K562 (cell line): ENCODE measurements at regions not wholly inside any gene's neighbourhood (a gene's known extent, or its start where the extent isn't known, plus 50 kb on each side); places are given as distances from the start of the nearest gene placed in this dataset.

Source experiments
- CHD2 ChIP-seq: IDR thresholded peaks from 2 replicates; pipeline ENCODE4 v1.6.1; 2011; ENCODE audit warnings: low read depth, low read length
- ILF3 ChIP-seq: fragments of 450-650 bp; IDR thresholded peaks from 2 replicates; pipeline ENCODE4 v1.6.1; 2018; ENCODE audit warnings: antibody characterized with exemption, mild to moderate bottlenecking, moderate library complexity, borderline replicate concordance
- SPI1 ChIP-seq: IDR thresholded peaks from 2 replicates; pipeline ENCODE4 v1.6.1; 2011; ENCODE audit warnings: low read depth, low read length, control low read depth, borderline replicate concordance
- STAT5B ChIP-seq: fragments of 250-450 bp; sonication (Bioruptor Pico); IDR thresholded peaks from 2 replicates; pipeline ENCODE4 v1.8.0; 2021; ENCODE audit warnings: mild to moderate bottlenecking, inconsistent platforms
- ZNF224 ChIP-seq: sonication (generic); formaldehyde crosslinking; IDR thresholded peaks from 2 replicates; pipeline ENCODE4 v1.8.0; 2022; ENCODE audit warnings: mild to moderate bottlenecking, missing genetic modification reagents
- ZNF24 ChIP-seq: fragments of 450-650 bp; IDR thresholded peaks from 2 replicates; pipeline ENCODE4 v1.6.1; 2016
- ZNF699 ChIP-seq: fragments of 250-450 bp; sonication (Bioruptor Pico); IDR thresholded peaks from 2 replicates; pipeline ENCODE4 v1.8.0; 2021; ENCODE audit warnings: mild to moderate bottlenecking, moderate library complexity; ENCODE audit not compliant: insufficient replicate concordance
- TF ChIP-seq, protein P1 (sequence below): sonication (generic); formaldehyde crosslinking; IDR thresholded peaks from 2 replicates; pipeline ENCODE4 v1.8.0; 2022; ENCODE audit warnings: missing genetic modification reagents, mild to moderate bottlenecking, borderline replicate concordance
- TF ChIP-seq, protein P2 (sequence below): fragments of 250-450 bp; sonication (Bioruptor Pico); IDR thresholded peaks from 2 replicates; pipeline ENCODE4 v1.4.0; 2020
- TF ChIP-seq, protein P3 (sequence below): fragments of 200-800 bp; sonication (Bioruptor generic); IDR thresholded peaks from 2 replicates; pipeline ENCODE4 v1.6.1; 2016; ENCODE audit warnings: missing genetic modification characterization, missing compliant biosample characterization
- TF ChIP-seq, protein P4 (sequence below): fragments of 250-450 bp; sonication (Bioruptor Pico); IDR thresholded peaks from 2 replicates; pipeline ENCODE4 v1.9.0; 2021; ENCODE audit warnings: mild to moderate bottlenecking, inconsistent platforms

DNA sequence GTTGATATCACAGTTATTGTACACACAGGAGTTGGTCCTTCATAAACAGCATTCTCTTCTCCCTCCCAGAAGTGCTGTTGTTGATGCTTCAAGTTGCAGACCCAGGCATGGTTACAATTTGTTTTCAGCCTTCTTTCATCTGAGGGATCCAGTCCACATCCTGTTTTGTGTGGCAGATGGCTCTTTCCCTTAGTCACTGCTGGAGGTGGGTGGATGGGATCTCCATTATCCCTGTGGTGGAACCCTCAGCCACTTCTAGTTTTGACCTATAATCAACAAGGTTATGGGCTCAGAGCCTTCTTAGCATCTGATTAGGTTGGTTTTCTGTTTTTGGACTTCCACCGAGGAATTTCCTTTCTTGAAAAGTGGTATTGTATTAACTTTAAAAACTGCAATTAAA is 214.2 kb downstream of the SH2D4B start (continued):
- TF ChIP-seq, protein P1, sequence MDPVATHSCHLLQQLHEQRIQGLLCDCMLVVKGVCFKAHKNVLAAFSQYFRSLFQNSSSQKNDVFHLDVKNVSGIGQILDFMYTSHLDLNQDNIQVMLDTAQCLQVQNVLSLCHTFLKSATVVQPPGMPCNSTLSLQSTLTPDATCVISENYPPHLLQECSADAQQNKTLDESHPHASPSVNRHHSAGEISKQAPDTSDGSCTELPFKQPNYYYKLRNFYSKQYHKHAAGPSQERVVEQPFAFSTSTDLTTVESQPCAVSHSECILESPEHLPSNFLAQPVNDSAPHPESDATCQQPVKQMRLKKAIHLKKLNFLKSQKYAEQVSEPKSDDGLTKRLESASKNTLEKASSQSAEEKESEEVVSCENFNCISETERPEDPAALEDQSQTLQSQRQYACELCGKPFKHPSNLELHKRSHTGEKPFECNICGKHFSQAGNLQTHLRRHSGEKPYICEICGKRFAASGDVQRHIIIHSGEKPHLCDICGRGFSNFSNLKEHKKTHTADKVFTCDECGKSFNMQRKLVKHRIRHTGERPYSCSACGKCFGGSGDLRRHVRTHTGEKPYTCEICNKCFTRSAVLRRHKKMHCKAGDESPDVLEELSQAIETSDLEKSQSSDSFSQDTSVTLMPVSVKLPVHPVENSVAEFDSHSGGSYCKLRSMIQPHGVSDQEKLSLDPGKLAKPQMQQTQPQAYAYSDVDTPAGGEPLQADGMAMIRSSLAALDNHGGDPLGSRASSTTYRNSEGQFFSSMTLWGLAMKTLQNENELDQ (CRISPR knock-in tag): no peak
- TF ChIP-seq ZNF24 (no peak), CHD2 (no peak), STAT5B (CRISPR knock-in tag) (no peak), SPI1 (0 out of 2 replicates have a peak, but pooled peaks have one; percentile 50), ZNF699 (CRISPR knock-in tag) (no peak), ZNF224 (CRISPR knock-in tag) (no peak), ILF3 (no peak)
- TF ChIP-seq, protein P2, sequence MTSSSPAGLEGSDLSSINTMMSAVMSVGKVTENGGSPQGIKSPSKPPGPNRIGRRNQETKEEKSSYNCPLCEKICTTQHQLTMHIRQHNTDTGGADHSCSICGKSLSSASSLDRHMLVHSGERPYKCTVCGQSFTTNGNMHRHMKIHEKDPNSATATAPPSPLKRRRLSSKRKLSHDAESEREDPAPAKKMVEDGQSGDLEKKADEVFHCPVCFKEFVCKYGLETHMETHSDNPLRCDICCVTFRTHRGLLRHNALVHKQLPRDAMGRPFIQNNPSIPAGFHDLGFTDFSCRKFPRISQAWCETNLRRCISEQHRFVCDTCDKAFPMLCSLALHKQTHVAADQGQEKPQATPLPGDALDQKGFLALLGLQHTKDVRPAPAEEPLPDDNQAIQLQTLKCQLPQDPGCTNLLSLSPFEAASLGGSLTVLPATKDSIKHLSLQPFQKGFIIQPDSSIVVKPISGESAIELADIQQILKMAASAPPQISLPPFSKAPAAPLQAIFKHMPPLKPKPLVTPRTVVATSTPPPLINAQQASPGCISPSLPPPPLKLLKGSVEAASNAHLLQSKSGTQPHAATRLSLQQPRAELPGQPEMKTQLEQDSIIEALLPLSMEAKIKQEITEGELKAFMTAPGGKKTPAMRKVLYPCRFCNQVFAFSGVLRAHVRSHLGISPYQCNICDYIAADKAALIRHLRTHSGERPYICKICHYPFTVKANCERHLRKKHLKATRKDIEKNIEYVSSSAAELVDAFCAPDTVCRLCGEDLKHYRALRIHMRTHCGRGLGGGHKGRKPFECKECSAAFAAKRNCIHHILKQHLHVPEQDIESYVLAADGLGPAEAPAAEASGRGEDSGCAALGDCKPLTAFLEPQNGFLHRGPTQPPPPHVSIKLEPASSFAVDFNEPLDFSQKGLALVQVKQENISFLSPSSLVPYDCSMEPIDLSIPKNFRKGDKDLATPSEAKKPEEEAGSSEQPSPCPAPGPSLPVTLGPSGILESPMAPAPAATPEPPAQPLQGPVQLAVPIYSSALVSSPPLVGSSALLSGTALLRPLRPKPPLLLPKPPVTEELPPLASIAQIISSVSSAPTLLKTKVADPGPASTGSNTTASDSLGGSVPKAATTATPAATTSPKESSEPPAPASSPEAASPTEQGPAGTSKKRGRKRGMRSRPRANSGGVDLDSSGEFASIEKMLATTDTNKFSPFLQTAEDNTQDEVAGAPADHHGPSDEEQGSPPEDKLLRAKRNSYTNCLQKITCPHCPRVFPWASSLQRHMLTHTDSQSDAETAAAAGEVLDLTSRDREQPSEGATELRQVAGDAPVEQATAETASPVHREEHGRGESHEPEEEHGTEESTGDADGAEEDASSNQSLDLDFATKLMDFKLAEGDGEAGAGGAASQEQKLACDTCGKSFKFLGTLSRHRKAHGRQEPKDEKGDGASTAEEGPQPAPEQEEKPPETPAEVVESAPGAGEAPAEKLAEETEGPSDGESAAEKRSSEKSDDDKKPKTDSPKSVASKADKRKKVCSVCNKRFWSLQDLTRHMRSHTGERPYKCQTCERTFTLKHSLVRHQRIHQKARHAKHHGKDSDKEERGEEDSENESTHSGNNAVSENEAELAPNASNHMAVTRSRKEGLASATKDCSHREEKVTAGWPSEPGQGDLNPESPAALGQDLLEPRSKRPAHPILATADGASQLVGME (CRISPR knock-in tag): no peak
- TF ChIP-seq, protein P3, sequence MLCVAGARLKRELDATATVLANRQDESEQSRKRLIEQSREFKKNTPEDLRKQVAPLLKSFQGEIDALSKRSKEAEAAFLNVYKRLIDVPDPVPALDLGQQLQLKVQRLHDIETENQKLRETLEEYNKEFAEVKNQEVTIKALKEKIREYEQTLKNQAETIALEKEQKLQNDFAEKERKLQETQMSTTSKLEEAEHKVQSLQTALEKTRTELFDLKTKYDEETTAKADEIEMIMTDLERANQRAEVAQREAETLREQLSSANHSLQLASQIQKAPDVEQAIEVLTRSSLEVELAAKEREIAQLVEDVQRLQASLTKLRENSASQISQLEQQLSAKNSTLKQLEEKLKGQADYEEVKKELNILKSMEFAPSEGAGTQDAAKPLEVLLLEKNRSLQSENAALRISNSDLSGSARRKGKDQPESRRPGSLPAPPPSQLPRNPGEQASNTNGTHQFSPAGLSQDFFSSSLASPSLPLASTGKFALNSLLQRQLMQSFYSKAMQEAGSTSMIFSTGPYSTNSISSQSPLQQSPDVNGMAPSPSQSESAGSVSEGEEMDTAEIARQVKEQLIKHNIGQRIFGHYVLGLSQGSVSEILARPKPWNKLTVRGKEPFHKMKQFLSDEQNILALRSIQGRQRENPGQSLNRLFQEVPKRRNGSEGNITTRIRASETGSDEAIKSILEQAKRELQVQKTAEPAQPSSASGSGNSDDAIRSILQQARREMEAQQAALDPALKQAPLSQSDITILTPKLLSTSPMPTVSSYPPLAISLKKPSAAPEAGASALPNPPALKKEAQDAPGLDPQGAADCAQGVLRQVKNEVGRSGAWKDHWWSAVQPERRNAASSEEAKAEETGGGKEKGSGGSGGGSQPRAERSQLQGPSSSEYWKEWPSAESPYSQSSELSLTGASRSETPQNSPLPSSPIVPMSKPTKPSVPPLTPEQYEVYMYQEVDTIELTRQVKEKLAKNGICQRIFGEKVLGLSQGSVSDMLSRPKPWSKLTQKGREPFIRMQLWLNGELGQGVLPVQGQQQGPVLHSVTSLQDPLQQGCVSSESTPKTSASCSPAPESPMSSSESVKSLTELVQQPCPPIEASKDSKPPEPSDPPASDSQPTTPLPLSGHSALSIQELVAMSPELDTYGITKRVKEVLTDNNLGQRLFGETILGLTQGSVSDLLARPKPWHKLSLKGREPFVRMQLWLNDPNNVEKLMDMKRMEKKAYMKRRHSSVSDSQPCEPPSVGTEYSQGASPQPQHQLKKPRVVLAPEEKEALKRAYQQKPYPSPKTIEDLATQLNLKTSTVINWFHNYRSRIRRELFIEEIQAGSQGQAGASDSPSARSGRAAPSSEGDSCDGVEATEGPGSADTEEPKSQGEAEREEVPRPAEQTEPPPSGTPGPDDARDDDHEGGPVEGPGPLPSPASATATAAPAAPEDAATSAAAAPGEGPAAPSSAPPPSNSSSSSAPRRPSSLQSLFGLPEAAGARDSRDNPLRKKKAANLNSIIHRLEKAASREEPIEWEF (CRISPR knock-in tag): no peak
- TF ChIP-seq, protein P4, sequence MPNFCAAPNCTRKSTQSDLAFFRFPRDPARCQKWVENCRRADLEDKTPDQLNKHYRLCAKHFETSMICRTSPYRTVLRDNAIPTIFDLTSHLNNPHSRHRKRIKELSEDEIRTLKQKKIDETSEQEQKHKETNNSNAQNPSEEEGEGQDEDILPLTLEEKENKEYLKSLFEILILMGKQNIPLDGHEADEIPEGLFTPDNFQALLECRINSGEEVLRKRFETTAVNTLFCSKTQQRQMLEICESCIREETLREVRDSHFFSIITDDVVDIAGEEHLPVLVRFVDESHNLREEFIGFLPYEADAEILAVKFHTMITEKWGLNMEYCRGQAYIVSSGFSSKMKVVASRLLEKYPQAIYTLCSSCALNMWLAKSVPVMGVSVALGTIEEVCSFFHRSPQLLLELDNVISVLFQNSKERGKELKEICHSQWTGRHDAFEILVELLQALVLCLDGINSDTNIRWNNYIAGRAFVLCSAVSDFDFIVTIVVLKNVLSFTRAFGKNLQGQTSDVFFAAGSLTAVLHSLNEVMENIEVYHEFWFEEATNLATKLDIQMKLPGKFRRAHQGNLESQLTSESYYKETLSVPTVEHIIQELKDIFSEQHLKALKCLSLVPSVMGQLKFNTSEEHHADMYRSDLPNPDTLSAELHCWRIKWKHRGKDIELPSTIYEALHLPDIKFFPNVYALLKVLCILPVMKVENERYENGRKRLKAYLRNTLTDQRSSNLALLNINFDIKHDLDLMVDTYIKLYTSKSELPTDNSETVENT: no peak
